WERI-Rb-1 (cell line): ENCODE measurements at regions not wholly inside any gene's neighbourhood (a gene's known extent, or its start where the extent isn't known, plus 50 kb on each side); places are given as distances from the start of the nearest gene placed in this dataset.

ENCODE experiments used
- DNase-seq: peaks from one replicate; pipeline ENCODE4 v3.0.0-alpha.2; 2020
- H3K27ac ChIP-seq: fragments of 250-450 bp; sonication (Bioruptor Pico); 2 replicates; pipeline ENCODE4 v1.5.1; 2020; ENCODE audit warnings: mild to moderate bottlenecking, moderate library complexity
- H3K27me3 ChIP-seq: fragments of 250-450 bp; sonication (Bioruptor Pico); 2 replicates; pipeline ENCODE4 v1.5.1; 2021; ENCODE audit warnings: mild to moderate bottlenecking, low read depth, moderate library complexity; ENCODE audit not compliant: insufficient read depth, severe bottlenecking
- H3K36me3 ChIP-seq: fragments of 250-450 bp; sonication (Bioruptor Pico); 2 replicates; pipeline ENCODE4 v1.5.1; 2020; ENCODE audit warnings: mild to moderate bottlenecking, moderate library complexity
- H3K4me3 ChIP-seq: 2 replicates; pipeline ENCODE4 v1.5.1; 2011; ENCODE audit warnings: low read depth, mild to moderate bottlenecking, control low read depth, low read length
- H3K9me3 ChIP-seq: fragments of 250-450 bp; sonication (Bioruptor Pico); 2 replicates; pipeline ENCODE4 v1.5.1; 2021; ENCODE audit warnings: mild to moderate bottlenecking, moderate library complexity; ENCODE audit not compliant: severe bottlenecking
- TF ChIP-seq, protein P1 (sequence below): IDR thresholded peaks from 2 replicates; pipeline ENCODE4 v1.5.1; 2011; ENCODE audit warnings: low read depth, mild to moderate bottlenecking, control low read depth, inconsistent platforms, low read length

- Histone ChIP-seq H3K36me3 (no peaks in the 10 kb centered on the region), H3K27me3 (no peaks in the 10 kb centered on the region), H3K27ac (no peak overlapping the region), H3K4me3 (no peak overlapping the region), H3K9me3 (no peaks in the 10 kb centered on the region)
- DNase-seq, result no peak
- TF ChIP-seq, protein P1, sequence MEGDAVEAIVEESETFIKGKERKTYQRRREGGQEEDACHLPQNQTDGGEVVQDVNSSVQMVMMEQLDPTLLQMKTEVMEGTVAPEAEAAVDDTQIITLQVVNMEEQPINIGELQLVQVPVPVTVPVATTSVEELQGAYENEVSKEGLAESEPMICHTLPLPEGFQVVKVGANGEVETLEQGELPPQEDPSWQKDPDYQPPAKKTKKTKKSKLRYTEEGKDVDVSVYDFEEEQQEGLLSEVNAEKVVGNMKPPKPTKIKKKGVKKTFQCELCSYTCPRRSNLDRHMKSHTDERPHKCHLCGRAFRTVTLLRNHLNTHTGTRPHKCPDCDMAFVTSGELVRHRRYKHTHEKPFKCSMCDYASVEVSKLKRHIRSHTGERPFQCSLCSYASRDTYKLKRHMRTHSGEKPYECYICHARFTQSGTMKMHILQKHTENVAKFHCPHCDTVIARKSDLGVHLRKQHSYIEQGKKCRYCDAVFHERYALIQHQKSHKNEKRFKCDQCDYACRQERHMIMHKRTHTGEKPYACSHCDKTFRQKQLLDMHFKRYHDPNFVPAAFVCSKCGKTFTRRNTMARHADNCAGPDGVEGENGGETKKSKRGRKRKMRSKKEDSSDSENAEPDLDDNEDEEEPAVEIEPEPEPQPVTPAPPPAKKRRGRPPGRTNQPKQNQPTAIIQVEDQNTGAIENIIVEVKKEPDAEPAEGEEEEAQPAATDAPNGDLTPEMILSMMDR, result no peak
Measured at GRCh38 chr2:196331143-196331542, 159.8 kb upstream of the STK17B start.

DNA sequence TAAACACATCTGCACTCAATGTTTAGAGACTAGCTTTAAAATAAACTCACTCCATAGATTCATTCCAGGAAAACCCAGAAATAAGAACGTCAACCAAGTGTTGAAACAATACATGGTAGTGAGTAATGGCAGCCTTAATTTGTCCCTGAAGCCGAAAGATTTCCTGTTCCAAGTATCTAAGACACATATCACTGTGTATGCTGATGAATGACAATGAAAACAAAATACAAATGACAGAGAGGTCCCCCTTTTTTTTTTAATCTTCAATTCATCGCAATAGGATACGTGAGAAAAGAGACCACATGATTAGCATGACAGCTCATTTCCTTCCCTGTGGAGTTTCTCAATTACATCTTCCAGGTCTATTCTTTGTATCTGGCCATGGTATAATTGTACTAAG is 160.5 kb upstream of the STK17B start:
- no peak for DNase-seq
- Histone ChIP-seq H3K36me3 (no peaks in the 10 kb centered on the region), H3K9me3 (no peaks in the 10 kb centered on the region), H3K27ac (no peak overlapping the region), H3K27me3 (no peaks in the 10 kb centered on the region), H3K4me3 (no peak overlapping the region)
- TF ChIP-seq, protein P1, result no peak

GRCh38 chr2:196333397-196333796 is 162.0 kb upstream of the STK17B start:
- H3K27ac ChIP-seq, result no peak overlapping the region
- DNase-seq, result no peak
- TF ChIP-seq, protein P1, result no peak

DNA sequence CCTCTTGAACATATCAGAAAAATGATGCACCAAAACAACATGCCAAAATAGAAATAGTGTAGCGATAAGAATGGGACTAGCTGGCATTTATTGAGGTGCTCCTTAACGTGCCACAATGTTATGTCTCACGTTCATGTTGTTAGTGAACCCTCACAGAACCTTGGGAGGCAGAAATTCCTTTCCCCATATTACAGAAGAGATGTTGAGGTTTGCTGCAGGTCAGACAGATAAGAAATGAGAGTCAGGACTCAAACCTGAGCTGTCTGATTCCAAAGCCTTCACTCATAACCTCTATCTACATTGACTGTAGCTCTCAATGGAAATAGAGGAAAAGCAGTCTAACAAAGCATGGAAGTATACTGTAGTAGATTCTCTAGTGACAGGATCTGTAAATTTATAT is 163.3 kb upstream of the STK17B start:
- no peaks in the 10 kb centered on the region for H3K9me3 ChIP-seq
- no peaks in the 10 kb centered on the region for H3K27me3 ChIP-seq
- DNase-seq, result no peak
- H3K36me3 ChIP-seq, result no peaks in the 10 kb centered on the region
- H3K4me3 ChIP-seq, result no peak overlapping the region
- TF ChIP-seq, protein P1, result no peak
- H3K27ac ChIP-seq, result no peak overlapping the region

More at GRCh38 chr2:196333397-196333796, 162.0 kb upstream of the STK17B start:
- no peaks in the 10 kb centered on the region for H3K36me3 ChIP-seq
- no peaks in the 10 kb centered on the region for H3K9me3 ChIP-seq
- no peak overlapping the region for H3K4me3 ChIP-seq
- H3K27me3 ChIP-seq, result no peaks in the 10 kb centered on the region

GRCh38 chr2:196335221-196335634 is 163.8 kb upstream of the STK17B start:
- TF ChIP-seq, protein P1, result no peak
- Histone ChIP-seq H3K27ac (no peak overlapping the region), H3K9me3 (no peaks in the 10 kb centered on the region), H3K36me3 (no peaks in the 10 kb centered on the region), H3K27me3 (no peaks in the 10 kb centered on the region), H3K4me3 (no peak overlapping the region)
- DNase-seq, result no peak

DNA sequence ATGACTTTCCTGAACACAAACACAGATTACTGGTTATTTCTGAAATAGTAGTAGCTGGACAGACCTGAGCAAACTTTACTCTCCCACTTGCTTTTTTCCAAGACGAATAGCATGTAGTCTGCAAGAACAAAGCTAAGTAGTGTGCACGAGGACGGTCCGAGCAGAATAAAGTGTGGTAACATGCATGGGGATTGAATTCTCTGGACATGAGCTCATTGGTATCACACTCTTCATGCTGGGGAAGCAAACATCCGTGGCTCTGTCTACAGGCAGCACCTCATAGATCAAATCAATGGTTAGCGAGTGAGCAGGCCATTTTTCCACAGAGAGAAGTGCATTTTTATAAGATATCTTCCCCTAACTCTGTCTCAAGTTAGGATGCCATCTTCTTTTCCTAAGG is 164.8 kb upstream of the STK17B start:
- no peak overlapping the region for H3K4me3 ChIP-seq
- no peaks in the 10 kb centered on the region for H3K27me3 ChIP-seq
- no peak overlapping the region for H3K27ac ChIP-seq
- H3K9me3 ChIP-seq, result no peaks in the 10 kb centered on the region
- TF ChIP-seq, protein P1, result no peak
- H3K36me3 ChIP-seq, result no peaks in the 10 kb centered on the region
- DNase-seq, result no peak
